Hepatocyte (in vitro differentiated cells): ENCODE measurements at regions not wholly inside any gene's neighbourhood (a gene's known extent, or its start where the extent isn't known, plus 50 kb on each side); places are given as distances from the start of the nearest gene placed in this dataset.
"Not testable (repeated sequence)": the region's sequence is repeated elsewhere in the genome, so short reads cannot be mapped to it uniquely, and the experiment has no call there.

Experiments used
- DNase-seq: peaks from one replicate; pipeline ENCODE4 v3.0.0-alpha.2; 2016; ENCODE audit warnings: low spot score
- H2AFZ ChIP-seq: fragments of 200-600 bp; sonication (generic); 2 replicates; pipeline ENCODE4 v1.6.0; 2016; ENCODE audit warnings: antibody characterized with exemption, mild to moderate bottlenecking
- H3K27ac ChIP-seq: fragments of 200-600 bp; sonication (generic); 2 replicates; pipeline ENCODE4 v1.5.1; 2016; ENCODE audit warnings: mild to moderate bottlenecking
- H3K27me3 ChIP-seq: fragments of 200-600 bp; sonication (generic); 2 replicates; pipeline ENCODE4 v1.6.1; 2016
- H3K36me3 ChIP-seq: fragments of 200-600 bp; sonication (generic); replicated peaks from 2 replicates; pipeline ENCODE4 v1.5.1; 2016; ENCODE audit warnings: low read depth; ENCODE audit not compliant: insufficient read depth
- H3K4me1 ChIP-seq: fragments of 200-600 bp; sonication (generic); 2 replicates; pipeline ENCODE4 v1.5.1; 2016; ENCODE audit warnings: mild to moderate bottlenecking, moderate library complexity; ENCODE audit not compliant: insufficient read depth
- H3K4me2 ChIP-seq: fragments of 200-600 bp; sonication (generic); 2 replicates; pipeline ENCODE4 v1.6.0; 2016
- H3K4me3 ChIP-seq: fragments of 200-600 bp; sonication (generic); 2 replicates; pipeline ENCODE4 v1.5.1; 2016; ENCODE audit warnings: mild to moderate bottlenecking
- H3K79me2 ChIP-seq: fragments of 200-600 bp; sonication (generic); 2 replicates; pipeline ENCODE4 v1.6.0; 2017; ENCODE audit warnings: mild to moderate bottlenecking
- H3K9me2 ChIP-seq: fragments of 200-600 bp; sonication (generic); replicated peaks from 2 replicates; pipeline ENCODE4 v1.6.0; 2017; ENCODE audit warnings: mild to moderate bottlenecking; ENCODE audit not compliant: insufficient read depth
- H3K9me3 ChIP-seq: fragments of 200-600 bp; sonication (generic); 2 replicates; pipeline ENCODE4 v1.5.1; 2016; ENCODE audit warnings: low read depth, mild to moderate bottlenecking
- H4K20me1 ChIP-seq: fragments of 200-600 bp; sonication (generic); 2 replicates; pipeline ENCODE4 v1.6.0; 2016; ENCODE audit warnings: mild to moderate bottlenecking; ENCODE audit not compliant: insufficient read depth, poor library complexity, severe bottlenecking
- CTCF ChIP-seq: fragments of 200-600 bp; sonication (generic); IDR thresholded peaks from 2 replicates; pipeline ENCODE4 v1.5.1; 2016; ENCODE audit warnings: antibody characterized with exemption, mild to moderate bottlenecking; ENCODE audit not compliant: poor library complexity
- EZH2 ChIP-seq: fragments of 200-600 bp; sonication (generic); IDR thresholded peaks from 2 replicates; pipeline ENCODE4 v1.6.1; 2016; ENCODE audit warnings: antibody characterized with exemption, mild to moderate bottlenecking, borderline replicate concordance
- EZH2phosphoT487 ChIP-seq: fragments of 200-600 bp; sonication (generic); IDR thresholded peaks from one replicate; pipeline ENCODE4 v1.6.1; 2018; ENCODE audit warnings: antibody characterized with exemption, mild to moderate bottlenecking, low read depth, moderate library complexity; ENCODE audit not compliant: unreplicated experiment, severe bottlenecking
- WGBS: methylation state at CpG from one replicate; pipeline ENCODE4 v1.1.6; 2016; ENCODE audit warnings: low lambda C conversion rate; ENCODE audit errors: missing lambda C conversion rate; 5-methylcytosine and 5-hydroxymethylcytosine counted together

- peaks cover 4% of the 10 kb centered on the region for H3K9me2 ChIP-seq
- H3K4me1 ChIP-seq = no peaks in the 10 kb centered on the region
- H3K4me2 ChIP-seq = no peak overlapping the region
- no peak overlapping the region for H3K27ac ChIP-seq
- H3K9me3 ChIP-seq = no peaks in the 10 kb centered on the region
- H3K4me3 ChIP-seq = no peak overlapping the region
- no peaks in the 10 kb centered on the region for H3K79me2 ChIP-seq
- no peaks in the 10 kb centered on the region for H4K20me1 ChIP-seq
- H3K27me3 ChIP-seq = no peaks in the 10 kb centered on the region
- 64% methylated on average over 5 of the region's 5 CpGs for WGBS
- H3K36me3 ChIP-seq = no peaks in the 10 kb centered on the region
- TF ChIP-seq EZH2 (no peak), CTCF (no peak), EZH2phosphoT487 (no peak)
- DNase-seq = no peak
- no peak overlapping the region for H2AFZ ChIP-seq
Observed at GRCh38 chr10:90096196-90096595, 394.8 kb downstream of the KIF20B start.

GRCh38 chr10:90107581-90107980 is 406.2 kb downstream of the KIF20B start:
- H3K9me2 ChIP-seq, H4K20me1 ChIP-seq, H3K27ac ChIP-seq, DNase-seq, H3K36me3 ChIP-seq, H2AFZ ChIP-seq, H3K79me2 ChIP-seq, H3K4me3 ChIP-seq, H3K27me3 ChIP-seq, H3K4me1 ChIP-seq, H3K4me2 ChIP-seq, H3K9me3 ChIP-seq: not testable (repeated sequence)

- DNase-seq = no peak
- no peak overlapping the region for H3K27ac ChIP-seq
- no peak overlapping the region for H3K4me3 ChIP-seq
- H3K9me3 ChIP-seq = no peaks in the 10 kb centered on the region
- no peaks in the 10 kb centered on the region for H4K20me1 ChIP-seq
- H3K9me2 ChIP-seq = no peaks in the 10 kb centered on the region
- H3K4me1 ChIP-seq = no peaks in the 10 kb centered on the region
- no peaks in the 10 kb centered on the region for H3K79me2 ChIP-seq
- H3K36me3 ChIP-seq = no peaks in the 10 kb centered on the region
- WGBS = 84% methylated on average over 1 of the region's 1 CpG
- TF ChIP-seq EZH2 (no peak), CTCF (no peak)
- H3K4me2 ChIP-seq = no peak overlapping the region
- no peak overlapping the region for H2AFZ ChIP-seq
- no peaks in the 10 kb centered on the region for H3K27me3 ChIP-seq
Observed at GRCh38 chr10:90111671-90112070, 410.3 kb downstream of the KIF20B start.

GRCh38 chr10:90112681-90113080 is 411.3 kb downstream of the KIF20B start:
- no peak overlapping the region for H3K4me2 ChIP-seq
- no peaks in the 10 kb centered on the region for H3K9me3 ChIP-seq
- H2AFZ ChIP-seq = no peak overlapping the region
- H3K36me3 ChIP-seq = no peaks in the 10 kb centered on the region
- H3K27me3 ChIP-seq = no peaks in the 10 kb centered on the region
- TF ChIP-seq CTCF = no peak
- WGBS = 83% methylated on average over 1 of the region's 1 CpG
- no peaks in the 10 kb centered on the region for H3K79me2 ChIP-seq
- DNase-seq = no peak
- no peak overlapping the region for H3K4me3 ChIP-seq
- no peak overlapping the region for H3K27ac ChIP-seq
- H4K20me1 ChIP-seq = no peaks in the 10 kb centered on the region
- no peaks in the 10 kb centered on the region for H3K4me1 ChIP-seq
- no peaks in the 10 kb centered on the region for H3K9me2 ChIP-seq

GRCh38 chr10:90118567-90118966 is 417.2 kb downstream of the KIF20B start:
- H3K4me1 ChIP-seq, H3K36me3 ChIP-seq, H3K4me2 ChIP-seq, H3K27me3 ChIP-seq, H2AFZ ChIP-seq, H3K79me2 ChIP-seq, H3K27ac ChIP-seq, H3K4me3 ChIP-seq, H4K20me1 ChIP-seq, H3K9me3 ChIP-seq, H3K9me2 ChIP-seq, DNase-seq: not testable (repeated sequence)
- 90% methylated on average over 6 of the region's 6 CpGs for WGBS

GRCh38 chr10:90119631-90120280 is 418.4 kb downstream of the KIF20B start:
- not testable (repeated sequence) for H3K27me3 ChIP-seq, H3K36me3 ChIP-seq, DNase-seq, H2AFZ ChIP-seq, H4K20me1 ChIP-seq, H3K4me3 ChIP-seq, H3K79me2 ChIP-seq, H3K27ac ChIP-seq, H3K9me2 ChIP-seq, H3K9me3 ChIP-seq, H3K4me2 ChIP-seq, H3K4me1 ChIP-seq
- 90% methylated on average over 16 of the region's 21 CpGs for WGBS
